Gastrocnemius medialis (tissue), 4 donors: ENCODE measurements at regions not wholly inside any gene's neighbourhood (a gene's known extent, or its start where the extent isn't known, plus 50 kb on each side); places are given as distances from the start of the nearest gene placed in this dataset.

Experiments
- CTCF ChIP-seq, 5 experiments: fragments of 450-650 bp in 3 of 5; fragments of 200-600 bp in 2 of 5; sonication (generic) in 2 of 5; IDR thresholded peaks in 4 of 5; conservative IDR thresholded peaks in 1 of 5; 1 replicate in 4 of 5; 2 replicates in 1 of 5; pipeline ENCODE4 v1.5.1; 2016 to 2019; ENCODE audit warnings: antibody characterized with exemption in 5 of 5, mild to moderate bottlenecking in 3 of 5, moderate library complexity in 3 of 5
- POLR2A ChIP-seq, 2 donors: fragments of 450-650 bp; IDR thresholded peaks; one replicate each; pipeline ENCODE4 v1.6.1; 2017; ENCODE audit warnings: antibody characterized with exemption in 2 of 2, mild to moderate bottlenecking in 2 of 2, moderate library complexity in 2 of 2

DNA sequence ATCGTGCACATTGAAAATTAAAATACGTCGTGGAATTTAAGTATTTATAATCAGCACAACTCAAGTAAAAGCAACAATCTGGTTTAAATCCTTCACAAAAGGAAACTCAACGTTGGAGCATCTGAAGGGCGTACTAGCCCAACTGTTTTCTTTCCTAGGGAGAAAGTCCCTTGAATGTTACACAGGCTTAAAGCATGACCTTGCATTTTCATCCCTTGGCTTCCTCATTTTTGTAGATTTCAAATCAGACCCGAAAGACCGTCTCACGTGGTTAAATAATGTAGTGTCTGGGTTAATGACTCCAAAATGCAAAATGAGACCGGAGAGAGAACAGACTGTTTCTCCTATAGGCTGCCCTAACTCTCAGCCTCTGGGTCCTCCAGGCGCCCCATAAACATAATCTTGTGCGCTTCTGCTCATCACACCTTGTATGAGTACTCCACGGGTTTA lies 249.2 kb upstream of the RREB1 start:
- no peak for TF ChIP-seq CTCF (IDR thresholded peaks at IDR 0.05 in 4 of 5, conservative IDR thresholded peaks at IDR 0.05 in 1 of 5)
- TF ChIP-seq POLR2A (IDR thresholded peaks at IDR 0.05), result no peak
